Loucy (cell line): ENCODE measurements at regions not wholly inside any gene's neighbourhood (a gene's known extent, or its start where the extent isn't known, plus 50 kb on each side); places are given as distances from the start of the nearest gene placed in this dataset.
"Not testable (repeated sequence)": the region's sequence is repeated elsewhere in the genome, so short reads cannot be mapped to it uniquely, and the experiment has no call there.

Experiments used
- H2AFZ ChIP-seq: fragments of 200-600 bp; sonication (generic); 2 replicates; pipeline ENCODE4 v1.6.0; 2016; ENCODE audit warnings: antibody characterized with exemption, mild to moderate bottlenecking, low read length, moderate library complexity
- H3F3A ChIP-seq: fragments of 200-600 bp; 2 replicates; pipeline ENCODE4 v1.6.0; 2016; ENCODE audit warnings: antibody characterized with exemption, low read depth, mild to moderate bottlenecking
- H3K27me3 ChIP-seq: fragments of 200-600 bp; sonication (generic); 2 replicates; pipeline ENCODE4 v1.6.1; 2014; ENCODE audit warnings: low read length, mild to moderate bottlenecking; ENCODE audit not compliant: insufficient read depth, poor library complexity, severe bottlenecking
- H3K36me3 ChIP-seq: fragments of 200-600 bp; sonication (generic); 2 replicates; pipeline ENCODE4 v1.6.1; 2016; ENCODE audit warnings: low read length; ENCODE audit not compliant: insufficient read depth
- H3K4me1 ChIP-seq: fragments of 200-600 bp; sonication (generic); 2 replicates; pipeline ENCODE4 v1.5.1; 2014; ENCODE audit warnings: low read length, mild to moderate bottlenecking; ENCODE audit not compliant: insufficient read depth, poor library complexity, severe bottlenecking
- H3K4me2 ChIP-seq: fragments of 200-600 bp; sonication (generic); 2 replicates; pipeline ENCODE4 v1.6.0; 2014; ENCODE audit warnings: antibody characterized with exemption, low read length, low read depth, mild to moderate bottlenecking; ENCODE audit not compliant: poor library complexity, severe bottlenecking
- H3K4me3 ChIP-seq: fragments of 200-600 bp; sonication (generic); 2 replicates; pipeline ENCODE4 v1.5.1; 2014; ENCODE audit warnings: low read length, mild to moderate bottlenecking, mixed read lengths; ENCODE audit not compliant: poor library complexity, severe bottlenecking
- H3K79me2 ChIP-seq: fragments of 200-600 bp; sonication (generic); 2 replicates; pipeline ENCODE4 v1.6.1; 2014; ENCODE audit warnings: low read length; ENCODE audit not compliant: insufficient read depth
- H3K9ac ChIP-seq: fragments of 200-600 bp; sonication (generic); 2 replicates; pipeline ENCODE4 v1.6.0; 2014; ENCODE audit warnings: mild to moderate bottlenecking, low read depth, low read length, moderate library complexity; ENCODE audit not compliant: poor library complexity, severe bottlenecking
- H3K9me2 ChIP-seq: fragments of 200-600 bp; sonication (generic); replicated peaks from 2 replicates; pipeline ENCODE4 v1.6.1; 2016; ENCODE audit warnings: low read depth, low read length, mixed read lengths
- H3K9me3 ChIP-seq: fragments of 200-600 bp; sonication (generic); 2 replicates; pipeline ENCODE4 v1.6.1; 2014; ENCODE audit warnings: mild to moderate bottlenecking, antibody characterized with exemption, low read length, low read depth; ENCODE audit not compliant: insufficient read depth
- H4K20me1 ChIP-seq: fragments of 200-600 bp; sonication (generic); 2 replicates; pipeline ENCODE4 v1.6.0; 2014; ENCODE audit warnings: antibody characterized with exemption, low read length, mild to moderate bottlenecking; ENCODE audit not compliant: insufficient read depth, poor library complexity, severe bottlenecking
- CTCF ChIP-seq: fragments of 200-600 bp; sonication (generic); conservative IDR thresholded peaks from 2 replicates; pipeline ENCODE4 v1.5.1; 2014; ENCODE audit warnings: mild to moderate bottlenecking, antibody characterized with exemption, low read length
- EZH2phosphoT487 ChIP-seq: fragments of 200-600 bp; IDR thresholded peaks from 2 replicates; pipeline ENCODE4 v1.6.1; 2018; ENCODE audit warnings: antibody characterized with exemption, mild to moderate bottlenecking, moderate library complexity, borderline replicate concordance

GRCh38 chr13:76668141-76668540 lies 218.1 kb downstream of the KCTD12 start:
- Histone ChIP-seq H3K9me2 (no peaks in the 10 kb centered on the region), H3K4me1 (no peaks in the 10 kb centered on the region), H3K9me3 (no peaks in the 10 kb centered on the region), H3K9ac (no peak overlapping the region), H3K27me3 (no peaks in the 10 kb centered on the region), H3F3A (no peaks in the 10 kb centered on the region), H2AFZ (no peak overlapping the region), H3K4me2 (no peak overlapping the region), H3K79me2 (no peaks in the 10 kb centered on the region), H3K4me3 (no peak overlapping the region), H4K20me1 (no peaks in the 10 kb centered on the region), H3K36me3 (no peaks in the 10 kb centered on the region)
- no peak for TF ChIP-seq CTCF
- TF ChIP-seq EZH2phosphoT487: no peak

GRCh38 chr13:76667551-76667950 lies 218.7 kb downstream of the KCTD12 start:
- H3K4me1 ChIP-seq: no peaks in the 10 kb centered on the region
- H3K4me3 ChIP-seq: no peak overlapping the region
- no peaks in the 10 kb centered on the region for H3K9me2 ChIP-seq
- TF ChIP-seq EZH2phosphoT487 (no peak), CTCF (peak; percentile 75)
- H4K20me1 ChIP-seq: no peaks in the 10 kb centered on the region
- H3F3A ChIP-seq: no peaks in the 10 kb centered on the region
- H2AFZ ChIP-seq: no peak overlapping the region
- no peaks in the 10 kb centered on the region for H3K36me3 ChIP-seq
- H3K79me2 ChIP-seq: no peaks in the 10 kb centered on the region
- no peaks in the 10 kb centered on the region for H3K9me3 ChIP-seq
- no peaks in the 10 kb centered on the region for H3K27me3 ChIP-seq
- H3K4me2 ChIP-seq: no peak overlapping the region
- H3K9ac ChIP-seq: no peak overlapping the region

- Histone ChIP-seq H3K4me1 (no peaks in the 10 kb centered on the region), H3K4me2 (no peak overlapping the region), H3F3A (no peaks in the 10 kb centered on the region), H3K9ac (no peak overlapping the region), H3K36me3 (no peaks in the 10 kb centered on the region), H2AFZ (no peak overlapping the region), H3K9me3 (no peaks in the 10 kb centered on the region), H3K9me2 (no peaks in the 10 kb centered on the region), H3K27me3 (no peaks in the 10 kb centered on the region), H4K20me1 (no peaks in the 10 kb centered on the region), H3K4me3 (no peak overlapping the region), H3K79me2 (no peaks in the 10 kb centered on the region)
- no peak for TF ChIP-seq EZH2phosphoT487
- no peak for TF ChIP-seq CTCF
These were observed 222.4 kb downstream of the KCTD12 start for GRCh38 chr13:76663592-76664335.

GRCh38 chr13:76659074-76659473 lies 227.1 kb downstream of the KCTD12 start:
- H2AFZ ChIP-seq, H3K4me1 ChIP-seq, H3K9me3 ChIP-seq, H3K9ac ChIP-seq, H4K20me1 ChIP-seq, H3F3A ChIP-seq, H3K4me2 ChIP-seq, H3K79me2 ChIP-seq, H3K9me2 ChIP-seq, H3K36me3 ChIP-seq, H3K4me3 ChIP-seq, H3K27me3 ChIP-seq: not testable (repeated sequence)
